ENCODE measurements at regions not wholly inside any gene's neighbourhood (a gene's known extent, or its start where the extent isn't known, plus 50 kb on each side); places are given as distances from the start of the nearest gene placed in this dataset.

- TF ChIP-seq CHD7 (IDR thresholded peaks at IDR 0.05; ENCODE audit: insufficient replicate concordance, low read length) (no peak), CREB1 (IDR thresholded peaks at IDR 0.05) (peak; percentile 75), HDAC2 (IDR thresholded peaks at IDR 0.05; ENCODE audit: borderline replicate concordance in 1 of 2, low read depth in 2 of 2, low read length in 2 of 2) (no peak), CTCF (IDR thresholded peaks at IDR 0.05; ENCODE audit: control extremely low read depth in 1 of 3, insufficient read depth in 1 of 3, low read depth in 1 of 3, low read length in 3 of 3) (peak; percentile 77 to 93 (median 83)), CEBPB (IDR thresholded peaks at IDR 0.05; ENCODE audit: low read depth, low read length) (peak; percentile 85), RAD21 (IDR thresholded peaks at IDR 0.05 in 1 of 2, conservative IDR thresholded peaks at IDR 0.05 in 1 of 2; ENCODE audit: low read depth in 2 of 2, low read length in 2 of 2) (peak; percentile 79 to 82), SRF (IDR thresholded peaks at IDR 0.05; ENCODE audit: low read depth, low read length) (no peak), CBX8 (IDR thresholded peaks at IDR 0.05; ENCODE audit: borderline replicate concordance, low read depth, low read length) (no peak)
These were observed 123.0 kb upstream of the IGSF21 start (continued) for GRCh38 chr1:17984583-17984982.
